CD4-positive, alpha-beta T cell (primary cell): ENCODE measurements at regions not wholly inside any gene's neighbourhood (a gene's known extent, or its start where the extent isn't known, plus 50 kb on each side); places are given as distances from the start of the nearest gene placed in this dataset.

Experiments used
- ATAC-seq: fragments of 200-7000 bp; cut with Tn5 transposase; one replicate; pipeline ENCODE4 v1.10.0; 2022; ENCODE audit warnings: mild to moderate bottlenecking; ENCODE audit not compliant: poor library complexity
- CTCF ChIA-PET: fragments of 350-600 bp; sonication (Branson Sonifier 250); formaldehyde crosslinking; loops from one replicate; lab custom pipeline; 2021; ENCODE audit warnings: antibody characterized with exemption, inconsistent platforms; lab: Charles Lee
- POLR2A ChIA-PET: fragments of 350-600 bp; sonication (Branson Sonifier 250); formaldehyde crosslinking; loops from one replicate; lab custom pipeline; 2021; ENCODE audit warnings: antibody characterized with exemption, inconsistent platforms; lab: Charles Lee
- DNase-seq, 14 experiments: peaks; one replicate each; pipeline ENCODE4 v3.0.0-alpha.2; 2013 to 2020; ENCODE audit warnings: mixed read lengths in 2 of 14
- H3K27ac ChIP-seq, 2 donors: one replicate each; pipeline versions ENCODE4 v1.5.1 to v1.7.0; 2013; ENCODE audit warnings: low read length in 2 of 2, low read depth in 1 of 2, mild to moderate bottlenecking in 1 of 2
- H3K27me3 ChIP-seq, 2 experiments: 1 replicate in 1 of 2; 2 replicates in 1 of 2; pipeline versions ENCODE4 v1.6.1 to v1.7.0; 2013; ENCODE audit warnings: low read length in 2 of 2, control low read depth in 1 of 2, mild to moderate bottlenecking in 1 of 2, moderate library complexity in 1 of 2; ENCODE audit not compliant: insufficient read depth in 2 of 2, control insufficient read depth in 1 of 2
- H3K36me3 ChIP-seq: one replicate; pipeline ENCODE4 v1.6.1; 2013; ENCODE audit warnings: low read length, control low read depth; ENCODE audit not compliant: insufficient read depth
- H3K4me1 ChIP-seq: one replicate; pipeline ENCODE4 v1.6.1; 2013; ENCODE audit warnings: low read length, control low read depth; ENCODE audit not compliant: insufficient read depth
- H3K4me3 ChIP-seq: one replicate; pipeline ENCODE4 v1.5.1; 2013; ENCODE audit warnings: mild to moderate bottlenecking, low read length, moderate library complexity
- H3K9me3 ChIP-seq, 2 experiments: 1 replicate in 1 of 2; 2 replicates in 1 of 2; pipeline versions ENCODE4 v1.6.1 to v1.7.0; 2013; ENCODE audit warnings: low read length in 2 of 2, mild to moderate bottlenecking in 2 of 2, control low read depth in 1 of 2, moderate library complexity in 1 of 2; ENCODE audit not compliant: control insufficient read depth in 1 of 2, insufficient read depth in 1 of 2
- H3K27ac Mint-ChIP-seq: one replicate; pipeline ENCODE4 v1.8.0; 2020; ENCODE audit warnings: mixed read lengths
- H3K27me3 Mint-ChIP-seq: one replicate; pipeline ENCODE4 v1.8.0; 2021; ENCODE audit warnings: mixed read lengths
- H3K36me3 Mint-ChIP-seq: one replicate; pipeline ENCODE4 v1.8.0; 2021; ENCODE audit warnings: low read depth, mixed read lengths
- H3K4me1 Mint-ChIP-seq: one replicate; pipeline ENCODE4 v1.8.0; 2021; ENCODE audit warnings: low read depth, mixed read lengths
- H3K4me3 Mint-ChIP-seq: one replicate; pipeline ENCODE4 v1.8.0; 2020; ENCODE audit warnings: mild to moderate bottlenecking, mixed read lengths
- H3K9me3 Mint-ChIP-seq: one replicate; pipeline ENCODE4 v1.8.0; 2020; ENCODE audit warnings: mixed read lengths
- CTCF ChIP-seq: fragments of 200-600 bp; IDR thresholded peaks from one replicate; pipeline ENCODE4 v1.8.0; 2022; ENCODE audit warnings: antibody characterized with exemption, mild to moderate bottlenecking
- intact Hi-C, 2 experiments: fragments of 100-400 bp; cut with DNase I in 1 of 2; cut with micrococcal nuclease in 1 of 2; formaldehyde crosslinking; loops; one replicate each; pipeline versions ENCODE4 v1.15.1 to v1.9.0; 2023 to 2025; cut with DNase I, micrococcal nuclease

GRCh38 chr9:107931071-107931715 is 441.6 kb upstream of the KLF4 start:
- H3K27me3 Mint-ChIP-seq: no peaks in the 10 kb centered on the region
- H3K9me3 ChIP-seq: peaks cover 0 to 7% of the 10 kb centered on the region in 2 experiments
- no peak overlapping the region for H3K27ac ChIP-seq
- no peak for TF ChIP-seq CTCF
- no peak overlapping the region for H3K4me3 ChIP-seq
- DNase-seq (no peak), ATAC-seq (no peak)
- no peak overlapping the region for H3K27ac Mint-ChIP-seq
- H3K4me1 ChIP-seq: no peaks in the 10 kb centered on the region
- H3K4me1 Mint-ChIP-seq: no peaks in the 10 kb centered on the region
- no peaks in the 10 kb centered on the region for H3K27me3 ChIP-seq
- no peaks in the 10 kb centered on the region for H3K36me3 ChIP-seq
- H3K9me3 Mint-ChIP-seq: peaks cover 2% of the 10 kb centered on the region
- CTCF ChIA-PET: no interaction called here
- H3K4me3 Mint-ChIP-seq: no peak overlapping the region
- intact Hi-C loops: no loop called here
- POLR2A ChIA-PET: no interaction called here
- no peaks in the 10 kb centered on the region for H3K36me3 Mint-ChIP-seq

DNA sequence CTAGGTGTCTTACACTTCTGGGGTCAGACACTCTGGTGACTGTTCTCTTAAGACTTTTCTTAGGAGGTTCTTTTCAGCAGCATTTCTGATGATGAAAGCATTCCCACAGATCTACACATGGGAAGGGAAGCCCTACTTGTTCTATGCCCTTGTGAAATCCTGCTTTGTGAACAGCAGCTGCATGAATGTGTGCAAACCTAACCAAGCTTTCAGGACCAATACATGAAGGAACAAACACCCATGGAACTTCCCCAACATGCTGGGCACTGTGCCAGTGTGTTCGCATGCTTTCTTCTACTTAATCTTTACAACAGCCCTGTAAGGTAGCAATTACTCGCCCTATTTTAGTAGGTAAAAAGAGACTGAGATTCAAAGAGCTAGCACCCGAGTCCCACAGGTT is 439.9 kb upstream of the KLF4 start:
- no peak overlapping the region for H3K27ac ChIP-seq
- no peaks in the 10 kb centered on the region for H3K27me3 Mint-ChIP-seq

GRCh38 chr9:107928701-107929371 is 439.3 kb upstream of the KLF4 start:
- H3K36me3 ChIP-seq: no peaks in the 10 kb centered on the region
- Mint-ChIP-seq H3K27me3 (no peaks in the 10 kb centered on the region), H3K4me1 (no peaks in the 10 kb centered on the region), H3K4me3 (no peak overlapping the region), H3K36me3 (no peaks in the 10 kb centered on the region), H3K27ac (no peak overlapping the region), H3K9me3 (peaks cover 2% of the 10 kb centered on the region)
- DNase-seq: peak in 2 of 14 experiments; percentile 28 to 36
- ChIA-PET POLR2A (no interaction called here), CTCF (no interaction called here)
- no peak for TF ChIP-seq CTCF
- H3K4me3 ChIP-seq: no peak overlapping the region
- H3K9me3 ChIP-seq: peaks cover 0 to 7% of the 10 kb centered on the region in 2 experiments
- no peak overlapping the region for H3K27ac ChIP-seq
- no peak for ATAC-seq
- no peaks in the 10 kb centered on the region for H3K4me1 ChIP-seq
- intact Hi-C loops: no loop called here
- H3K27me3 ChIP-seq: no peaks in the 10 kb centered on the region

More for the DNA sequence above, 439.9 kb upstream of the KLF4 start:
- H3K36me3 ChIP-seq: no peaks in the 10 kb centered on the region
- H3K9me3 ChIP-seq: peaks cover 0 to 7% of the 10 kb centered on the region in 2 experiments
- no peaks in the 10 kb centered on the region for H3K27me3 ChIP-seq
- ATAC-seq: no peak
- intact Hi-C loops: no loop called here
- no peak overlapping the region for H3K4me3 ChIP-seq
- ChIA-PET POLR2A (no interaction called here), CTCF (no interaction called here)
- no peaks in the 10 kb centered on the region for H3K4me1 ChIP-seq
- Mint-ChIP-seq H3K4me3 (no peak overlapping the region), H3K27ac (no peak overlapping the region), H3K36me3 (no peaks in the 10 kb centered on the region), H3K4me1 (no peaks in the 10 kb centered on the region), H3K9me3 (peaks cover 2% of the 10 kb centered on the region)
- peak in 2 of 14 experiments; percentile 57 to 59 for DNase-seq
- no peak for TF ChIP-seq CTCF
